GM13976 (cell line): ENCODE measurements at regions not wholly inside any gene's neighbourhood (a gene's known extent, or its start where the extent isn't known, plus 50 kb on each side); places are given as distances from the start of the nearest gene placed in this dataset.

Source experiments
- DNase-seq: peaks from one replicate; pipeline ENCODE4 v3.0.0; 2012; ENCODE audit warnings: low spot score
- in situ Hi-C: fragments of 300-500 bp; cut with MboI; formaldehyde crosslinking; loops from one replicate; pipeline ENCODE4 v1.12.0; 2022; ENCODE audit warnings: low sequenced_read_pairs, mixed read lengths, inconsistent platforms; ENCODE audit not compliant: unreplicated experiment
- TF ChIP-seq, protein P1 (sequence below): IDR thresholded peaks from 2 replicates; pipeline ENCODE4 v1.5.1; 2012; ENCODE audit warnings: borderline replicate concordance, mild to moderate bottlenecking; ENCODE audit not compliant: insufficient read depth; ENCODE audit errors: extremely low read depth, missing control alignments, control extremely low read depth

DNA sequence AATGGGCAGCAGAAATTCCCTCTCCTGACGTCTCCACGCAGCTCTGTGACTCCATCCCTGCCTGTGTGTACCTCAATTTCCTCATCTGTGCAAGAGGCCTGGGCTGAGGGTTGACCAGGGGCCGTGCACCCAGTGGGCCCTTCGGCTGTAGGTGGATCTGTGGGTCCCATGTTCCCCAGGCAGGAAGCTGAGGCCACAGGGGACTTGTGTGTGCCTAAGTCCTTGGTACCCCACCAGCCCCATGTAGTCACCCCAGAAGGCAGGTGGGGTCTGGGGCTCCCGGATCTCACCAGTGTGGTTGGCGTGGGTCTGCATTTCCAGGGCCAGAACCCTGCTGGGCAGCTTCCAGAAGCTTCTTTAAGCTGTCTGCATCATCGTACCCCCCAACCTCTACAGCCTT, 177.4 kb upstream of the GSE1 start:
- in situ Hi-C loops: no loop called here
- no peak for DNase-seq
- TF ChIP-seq, protein P1, sequence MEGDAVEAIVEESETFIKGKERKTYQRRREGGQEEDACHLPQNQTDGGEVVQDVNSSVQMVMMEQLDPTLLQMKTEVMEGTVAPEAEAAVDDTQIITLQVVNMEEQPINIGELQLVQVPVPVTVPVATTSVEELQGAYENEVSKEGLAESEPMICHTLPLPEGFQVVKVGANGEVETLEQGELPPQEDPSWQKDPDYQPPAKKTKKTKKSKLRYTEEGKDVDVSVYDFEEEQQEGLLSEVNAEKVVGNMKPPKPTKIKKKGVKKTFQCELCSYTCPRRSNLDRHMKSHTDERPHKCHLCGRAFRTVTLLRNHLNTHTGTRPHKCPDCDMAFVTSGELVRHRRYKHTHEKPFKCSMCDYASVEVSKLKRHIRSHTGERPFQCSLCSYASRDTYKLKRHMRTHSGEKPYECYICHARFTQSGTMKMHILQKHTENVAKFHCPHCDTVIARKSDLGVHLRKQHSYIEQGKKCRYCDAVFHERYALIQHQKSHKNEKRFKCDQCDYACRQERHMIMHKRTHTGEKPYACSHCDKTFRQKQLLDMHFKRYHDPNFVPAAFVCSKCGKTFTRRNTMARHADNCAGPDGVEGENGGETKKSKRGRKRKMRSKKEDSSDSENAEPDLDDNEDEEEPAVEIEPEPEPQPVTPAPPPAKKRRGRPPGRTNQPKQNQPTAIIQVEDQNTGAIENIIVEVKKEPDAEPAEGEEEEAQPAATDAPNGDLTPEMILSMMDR: no peak

- in situ Hi-C loops: no loop called here
- TF ChIP-seq, protein P1: no peak
- DNase-seq: no peak
These were observed 176.9 kb upstream of the GSE1 start for GRCh38 chr16:85436207-85436606.

DNA sequence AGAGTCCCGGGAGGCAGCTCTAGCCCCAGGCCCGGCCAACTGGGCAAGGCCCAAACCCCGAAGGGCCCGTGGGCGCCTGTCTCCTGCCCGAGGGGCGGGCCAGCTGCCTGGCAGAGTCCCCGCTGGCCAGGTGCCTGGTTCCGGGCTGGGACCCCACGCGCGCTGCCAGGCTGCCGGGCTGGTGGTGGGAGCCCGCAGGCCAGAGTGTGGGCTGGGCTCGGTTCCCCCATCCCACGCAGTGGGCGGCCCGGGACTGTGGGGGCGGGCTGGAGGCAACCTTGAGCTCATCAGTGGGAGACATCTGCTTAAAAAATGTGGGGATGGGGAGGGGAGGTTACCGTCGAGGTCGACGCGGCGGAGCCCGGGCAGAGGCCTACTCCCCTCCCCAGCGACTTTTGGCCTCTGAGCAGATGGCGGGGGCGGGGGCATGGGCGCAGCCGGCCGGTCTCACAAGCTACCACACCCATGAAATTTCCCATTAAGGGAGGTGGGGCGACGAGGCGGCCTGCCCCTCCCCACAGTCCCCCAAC, 176.4 kb upstream of the GSE1 start:
- in situ Hi-C loops: no loop called here
- TF ChIP-seq, protein P1: no peak
- DNase-seq: no peak

DNA sequence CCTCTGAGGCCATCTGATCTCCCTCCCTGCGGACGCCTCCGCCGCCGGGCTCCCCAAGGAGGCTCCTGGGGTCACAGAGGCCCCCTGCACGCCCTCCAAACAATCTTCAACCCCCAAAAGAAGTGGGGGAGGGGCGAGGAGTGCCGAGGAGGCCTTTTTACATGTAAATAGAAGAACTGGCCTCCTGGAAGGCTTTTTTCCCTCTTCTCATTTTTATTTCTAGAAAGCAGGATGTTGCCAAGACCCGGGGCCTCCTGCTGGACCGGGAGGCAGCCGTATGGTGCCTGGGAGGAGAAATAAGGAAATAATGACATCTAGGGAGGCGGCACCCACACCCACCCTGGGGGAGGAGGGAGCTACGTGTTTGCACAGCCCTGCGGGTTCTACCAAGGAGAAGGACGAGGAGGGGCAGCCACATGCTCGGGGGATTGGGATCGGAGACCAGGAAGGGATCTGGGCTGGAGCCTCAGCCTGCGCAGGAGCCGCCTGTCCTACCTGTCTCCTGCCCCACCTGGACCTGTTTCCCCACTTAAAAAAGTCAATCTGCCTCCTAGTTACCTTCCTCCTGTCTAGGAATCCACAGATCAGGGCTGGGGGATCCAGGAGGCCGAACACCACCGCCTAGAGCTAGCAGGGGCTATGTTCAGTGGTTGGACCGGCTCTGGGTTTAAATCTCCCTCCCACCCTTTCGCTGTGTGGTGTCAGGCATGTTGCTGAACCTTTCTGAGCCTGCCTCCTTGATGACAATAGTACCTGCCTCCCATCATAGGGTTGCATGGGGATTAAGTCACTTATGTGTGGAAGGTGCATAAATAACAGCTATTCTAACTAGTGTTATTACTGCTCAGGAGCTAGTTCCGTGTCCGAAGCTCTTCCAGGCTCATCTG, 175.7 kb upstream of the GSE1 start:
- in situ Hi-C loops: no loop called here
- no peak for DNase-seq
- TF ChIP-seq, protein P1: no peak

GRCh38 chr16:85438981-85439685, 174.0 kb upstream of the GSE1 start:
- TF ChIP-seq, protein P1: no peak
- in situ Hi-C loops: no loop called here
- DNase-seq: no peak

- in situ Hi-C loops: no loop called here
- TF ChIP-seq, protein P1: no peak
- no peak for DNase-seq
These were observed 172.4 kb upstream of the GSE1 start for GRCh38 chr16:85440744-85441143.
